ENCODE measurements at regions not wholly inside any gene's neighbourhood (a gene's known extent, or its start where the extent isn't known, plus 50 kb on each side); places are given as distances from the start of the nearest gene placed in this dataset.

DNA sequence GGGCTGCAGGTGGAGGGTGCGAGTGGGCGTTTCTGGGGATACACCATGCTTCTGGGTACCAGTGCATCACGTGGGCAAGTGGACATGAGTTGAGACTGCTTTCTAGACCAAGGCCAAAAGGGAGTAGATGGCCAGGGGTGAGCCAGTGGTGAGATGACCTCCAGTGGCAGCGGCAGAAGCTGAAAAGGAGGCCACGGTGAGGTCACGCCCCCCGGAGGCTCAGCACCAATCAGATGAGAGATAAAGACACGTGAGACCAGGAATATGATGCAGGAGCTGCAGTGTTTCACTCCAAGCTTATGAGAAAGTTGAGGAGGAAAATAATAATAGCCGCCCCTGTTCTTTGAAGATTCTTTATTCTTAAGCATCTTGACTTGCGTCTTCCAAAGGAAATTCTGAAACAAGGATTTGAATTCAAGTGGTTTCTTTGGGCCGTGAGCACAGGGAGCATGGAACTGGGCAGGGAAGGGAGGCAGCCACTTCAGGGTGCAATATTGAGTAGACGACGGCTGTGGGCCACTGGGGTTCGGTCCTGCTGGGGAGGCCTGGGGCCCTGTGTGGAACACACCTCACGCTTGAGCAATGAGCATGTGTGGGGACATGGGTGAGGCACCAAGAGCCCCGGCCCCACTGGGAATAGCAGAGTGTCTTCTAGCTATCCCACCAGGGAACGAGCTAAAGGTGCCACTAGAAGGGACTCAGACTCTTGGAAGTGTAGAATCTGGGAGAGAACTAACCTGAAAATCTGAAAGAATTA is 156.7 kb upstream of the LRFN2 start:
- Mint-ChIP-seq H3K4me3 (no peak overlapping the region), H3K4me1 (no peaks in the 10 kb centered on the region), H3K9me3 (no peaks in the 10 kb centered on the region), H3K27ac (no peak overlapping the region), H3K27me3 (peaks cover 5% of the 10 kb centered on the region), H3K36me3 (ENCODE audit: low read depth) (no peaks in the 10 kb centered on the region)
- DNase-seq, result no peak
- ATAC-seq, result no peak

DNA sequence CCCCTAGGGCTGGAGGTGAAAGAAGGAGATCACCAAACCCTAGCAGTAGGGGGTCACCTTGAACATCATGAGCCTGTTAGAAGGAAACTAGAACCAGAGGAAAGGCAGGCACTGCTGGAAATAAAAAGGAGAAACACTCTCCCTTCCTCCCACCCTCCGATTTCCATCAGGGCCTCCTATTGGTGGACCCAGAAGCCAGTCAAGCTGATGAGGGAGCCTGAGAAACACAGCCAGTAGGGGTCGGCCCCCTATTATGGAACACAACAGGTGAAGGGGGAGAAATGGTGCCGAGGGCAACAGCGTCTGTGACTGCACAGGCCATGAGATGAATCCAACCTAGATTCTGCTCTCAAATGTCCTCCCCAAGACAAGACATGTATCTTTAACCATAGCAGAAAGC is 156.1 kb upstream of the LRFN2 start:
- no peaks in the 10 kb centered on the region for H3K9me3 Mint-ChIP-seq
- DNase-seq (no peak), ATAC-seq (no peak)
- H3K27ac Mint-ChIP-seq, result no peak overlapping the region
- no peaks in the 10 kb centered on the region for H3K36me3 Mint-ChIP-seq (ENCODE audit: low read depth)
- no peak overlapping the region for H3K4me3 Mint-ChIP-seq
- H3K4me1 Mint-ChIP-seq, result no peaks in the 10 kb centered on the region
- no peaks in the 10 kb centered on the region for H3K27me3 Mint-ChIP-seq

- no peak overlapping the region for H3K4me3 Mint-ChIP-seq
- no peak for ATAC-seq
- no peaks in the 10 kb centered on the region for H3K27me3 Mint-ChIP-seq
- no peak for DNase-seq
- no peaks in the 10 kb centered on the region for H3K36me3 Mint-ChIP-seq (ENCODE audit: low read depth)
- no peak overlapping the region for H3K27ac Mint-ChIP-seq
- H3K9me3 Mint-ChIP-seq, result no peaks in the 10 kb centered on the region
- H3K4me1 Mint-ChIP-seq, result no peaks in the 10 kb centered on the region
Measured at GRCh38 chr6:40740518-40740917, 153.4 kb upstream of the LRFN2 start.

DNA sequence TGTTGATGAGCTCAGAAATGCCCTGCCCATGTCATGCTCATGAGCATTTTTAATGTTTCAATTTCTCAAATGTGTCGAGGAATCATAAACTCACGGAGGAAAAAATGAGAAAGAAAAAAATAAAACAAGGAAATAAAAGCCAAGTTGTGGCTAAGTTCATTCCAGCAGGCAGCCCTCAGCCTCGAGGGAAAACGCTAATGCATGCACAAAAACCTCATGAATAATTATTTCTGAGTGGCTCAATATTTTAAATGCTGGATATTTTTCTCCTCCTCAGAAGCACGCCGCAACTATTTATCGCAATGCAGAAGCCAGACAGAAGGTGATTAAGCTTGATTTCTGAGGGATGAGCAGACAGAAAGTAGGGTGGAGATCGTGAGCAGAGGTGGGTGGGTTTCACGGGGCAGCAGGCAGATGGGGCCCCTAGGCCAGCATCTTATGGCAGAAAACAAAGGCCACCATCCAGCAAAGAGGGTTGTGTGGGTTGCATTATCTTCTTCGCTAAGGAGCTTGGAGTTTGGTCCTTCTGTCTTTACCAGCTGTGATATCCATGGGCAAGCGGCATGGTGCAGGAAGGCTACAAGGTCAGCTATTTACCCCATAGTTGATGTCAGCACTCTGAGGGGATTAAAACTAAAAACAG is 151.5 kb upstream of the LRFN2 start:
- H3K27ac Mint-ChIP-seq, result no peak overlapping the region
- H3K4me3 Mint-ChIP-seq, result no peak overlapping the region
- H3K9me3 Mint-ChIP-seq, result no peaks in the 10 kb centered on the region
- H3K27me3 Mint-ChIP-seq, result no peaks in the 10 kb centered on the region
- H3K36me3 Mint-ChIP-seq (ENCODE audit: low read depth), result no peaks in the 10 kb centered on the region
- DNase-seq (no peak), ATAC-seq (no peak)
- H3K4me1 Mint-ChIP-seq, result no peaks in the 10 kb centered on the region

- ATAC-seq, result no peak
- no peak overlapping the region for H3K4me3 Mint-ChIP-seq
- H3K27ac Mint-ChIP-seq, result no peak overlapping the region
- no peak for DNase-seq
- no peaks in the 10 kb centered on the region for H3K4me1 Mint-ChIP-seq
- H3K9me3 Mint-ChIP-seq, result no peaks in the 10 kb centered on the region
- peaks cover 3% of the 10 kb centered on the region for H3K27me3 Mint-ChIP-seq
- no peaks in the 10 kb centered on the region for H3K36me3 Mint-ChIP-seq (ENCODE audit: low read depth)
Measured at GRCh38 chr6:40735521-40735920, 148.4 kb upstream of the LRFN2 start.

GRCh38 chr6:40735121-40735520 is 148.0 kb upstream of the LRFN2 start:
- H3K9me3 Mint-ChIP-seq, result no peaks in the 10 kb centered on the region

DNA sequence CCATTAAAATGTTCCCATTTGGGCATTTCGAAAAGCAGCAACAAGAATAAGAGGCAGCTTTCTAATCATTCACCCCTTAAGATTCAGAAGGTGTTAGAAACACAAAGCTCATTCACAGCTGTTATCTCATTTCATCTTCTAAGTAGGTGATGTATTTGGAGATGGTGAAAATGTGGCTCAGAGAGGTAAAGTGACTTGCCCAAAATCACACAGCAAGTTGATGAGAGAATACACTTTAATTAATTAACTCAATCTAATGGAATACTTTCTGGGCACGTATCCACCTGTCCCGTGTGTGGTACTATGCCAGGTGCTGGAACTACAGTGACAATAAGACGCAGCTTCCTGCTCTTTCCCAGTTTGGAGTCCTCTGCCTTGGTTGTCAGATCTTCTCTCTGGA is 147.4 kb upstream of the LRFN2 start:
- Mint-ChIP-seq H3K27me3 (peaks cover 3% of the 10 kb centered on the region), H3K4me3 (no peak overlapping the region), H3K4me1 (no peaks in the 10 kb centered on the region), H3K9me3 (no peaks in the 10 kb centered on the region), H3K27ac (no peak overlapping the region), H3K36me3 (ENCODE audit: low read depth) (no peaks in the 10 kb centered on the region)
- ATAC-seq, result no peak
- no peak for DNase-seq

More at GRCh38 chr6:40735121-40735520, 148.0 kb upstream of the LRFN2 start:
- peaks cover 3% of the 10 kb centered on the region for H3K27me3 Mint-ChIP-seq
- no peaks in the 10 kb centered on the region for H3K36me3 Mint-ChIP-seq (ENCODE audit: low read depth)
- H3K4me1 Mint-ChIP-seq, result no peaks in the 10 kb centered on the region
- no peak overlapping the region for H3K4me3 Mint-ChIP-seq
- no peak for DNase-seq
- ATAC-seq, result no peak
- H3K27ac Mint-ChIP-seq, result no peak overlapping the region

DNA sequence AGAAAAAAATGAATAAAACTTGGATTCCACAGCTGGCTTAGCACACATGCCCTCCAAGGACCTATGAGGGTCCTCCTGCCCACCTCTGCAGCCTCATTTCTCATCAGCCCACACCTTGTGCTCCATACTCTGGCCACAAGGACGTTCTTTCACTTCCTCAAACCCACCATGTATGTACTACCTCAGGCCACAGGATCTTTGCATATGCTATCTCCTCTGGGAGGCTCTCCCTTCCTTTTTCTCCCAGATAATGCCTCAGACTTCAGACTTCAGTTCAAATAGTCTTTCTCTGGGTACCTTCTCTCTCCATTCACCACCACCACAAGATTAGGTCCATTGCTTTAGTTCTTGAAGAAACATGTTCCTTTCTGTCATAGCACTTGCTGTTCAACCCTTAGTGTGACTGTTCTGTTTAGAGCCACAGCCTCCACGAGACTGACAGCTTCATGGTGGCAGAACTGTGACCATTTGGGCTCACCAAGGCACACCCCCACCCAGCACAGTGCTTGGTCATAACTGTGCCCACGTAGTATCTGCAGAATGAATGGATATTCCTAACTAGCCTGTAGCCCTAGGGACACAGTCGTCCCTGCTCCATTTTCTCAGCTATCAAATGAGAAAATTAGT is 146.7 kb upstream of the LRFN2 start:
- Mint-ChIP-seq H3K4me3 (no peak overlapping the region), H3K36me3 (ENCODE audit: low read depth) (no peaks in the 10 kb centered on the region), H3K27ac (no peak overlapping the region), H3K4me1 (no peaks in the 10 kb centered on the region), H3K9me3 (no peaks in the 10 kb centered on the region), H3K27me3 (peaks cover 3% of the 10 kb centered on the region)
- DNase-seq (no peak), ATAC-seq (no peak)

- Mint-ChIP-seq H3K36me3 (ENCODE audit: low read depth) (no peaks in the 10 kb centered on the region), H3K27me3 (peaks cover 3% of the 10 kb centered on the region), H3K9me3 (no peaks in the 10 kb centered on the region), H3K4me1 (no peaks in the 10 kb centered on the region), H3K4me3 (no peak overlapping the region), H3K27ac (no peak overlapping the region)
- ATAC-seq (no peak), DNase-seq (no peak)
Measured at GRCh38 chr6:40733290-40733689, 146.1 kb upstream of the LRFN2 start.

- H3K27me3 Mint-ChIP-seq, result peaks cover 3% of the 10 kb centered on the region
- no peak overlapping the region for H3K27ac Mint-ChIP-seq
- no peaks in the 10 kb centered on the region for H3K36me3 Mint-ChIP-seq (ENCODE audit: low read depth)
- no peak overlapping the region for H3K4me3 Mint-ChIP-seq
- H3K4me1 Mint-ChIP-seq, result no peaks in the 10 kb centered on the region
- DNase-seq, result no peak
- no peaks in the 10 kb centered on the region for H3K9me3 Mint-ChIP-seq
- ATAC-seq, result no peak
Measured at GRCh38 chr6:40732878-40733277, 145.7 kb upstream of the LRFN2 start.

DNA sequence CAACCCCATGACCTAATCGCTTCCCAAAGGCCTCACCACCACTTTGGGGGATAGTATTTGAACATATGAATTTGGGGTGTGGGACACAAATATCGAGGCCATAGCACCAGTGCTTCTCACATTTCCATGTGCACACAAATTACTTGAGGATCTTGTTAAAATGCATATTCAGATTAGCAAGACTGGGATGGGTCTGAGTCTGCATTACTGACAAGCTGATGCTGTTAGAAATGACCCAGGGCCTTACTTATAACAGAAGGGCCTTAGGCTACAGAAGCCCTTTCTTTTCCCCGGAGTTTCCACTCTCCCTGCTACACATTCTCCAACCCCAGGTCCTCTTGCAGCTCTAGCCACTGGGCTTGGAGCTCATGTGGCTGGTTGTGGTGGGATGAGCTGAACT is 141.5 kb upstream of the LRFN2 start:
- Mint-ChIP-seq H3K9me3 (no peaks in the 10 kb centered on the region), H3K27ac (no peak overlapping the region), H3K36me3 (ENCODE audit: low read depth) (no peaks in the 10 kb centered on the region), H3K4me3 (no peak overlapping the region), H3K4me1 (no peaks in the 10 kb centered on the region), H3K27me3 (peaks cover 3% of the 10 kb centered on the region)
- no peak for DNase-seq
- ATAC-seq, result no peak

DNA sequence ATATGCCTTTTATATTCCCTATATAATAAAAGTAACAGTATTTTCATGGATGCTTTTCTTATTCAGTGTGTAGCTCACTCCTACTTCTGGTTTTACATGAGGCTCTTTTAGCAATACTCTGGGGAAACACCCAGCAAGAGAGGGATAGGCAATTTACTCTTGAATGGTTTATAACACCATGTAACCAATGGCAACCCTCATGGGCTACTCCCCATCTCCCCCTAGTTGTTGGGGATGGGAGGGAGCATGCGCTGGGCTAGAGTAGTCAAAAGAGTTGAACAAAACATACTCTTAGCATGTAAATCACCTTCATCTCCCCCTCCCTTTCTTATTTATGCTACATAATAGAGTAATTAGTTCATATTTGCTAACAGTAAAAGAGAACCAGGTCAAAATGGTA is 140.1 kb upstream of the LRFN2 start:
- no peak for ATAC-seq
- Mint-ChIP-seq H3K9me3 (no peaks in the 10 kb centered on the region), H3K27ac (no peak overlapping the region), H3K27me3 (no peaks in the 10 kb centered on the region), H3K36me3 (ENCODE audit: low read depth) (no peaks in the 10 kb centered on the region), H3K4me3 (no peak overlapping the region), H3K4me1 (no peaks in the 10 kb centered on the region)
- DNase-seq, result no peak

DNA sequence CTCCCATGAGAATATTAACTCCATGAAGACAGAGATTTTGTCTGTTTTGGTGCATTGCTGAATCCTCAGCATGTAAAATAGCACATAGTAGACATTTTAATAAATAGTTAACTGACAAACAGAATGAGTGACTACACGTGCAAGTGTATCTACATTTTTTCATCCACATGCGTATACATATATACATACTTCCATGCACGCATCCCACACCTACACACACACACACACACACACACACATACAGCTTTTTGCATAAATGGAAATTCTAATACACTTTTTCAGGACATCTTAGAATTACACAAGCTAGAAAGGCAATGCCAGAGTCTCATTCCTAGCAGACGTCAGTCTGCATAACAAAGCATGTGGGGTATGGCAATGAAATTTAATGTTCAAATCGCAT is 139.7 kb upstream of the LRFN2 start:
- Mint-ChIP-seq H3K36me3 (ENCODE audit: low read depth) (no peaks in the 10 kb centered on the region), H3K9me3 (no peaks in the 10 kb centered on the region), H3K4me1 (no peaks in the 10 kb centered on the region), H3K27ac (no peak overlapping the region), H3K27me3 (no peaks in the 10 kb centered on the region), H3K4me3 (no peak overlapping the region)
- ATAC-seq (no peak), DNase-seq (no peak)

- no peak for ATAC-seq
- Mint-ChIP-seq H3K36me3 (ENCODE audit: low read depth) (no peaks in the 10 kb centered on the region), H3K9me3 (no peaks in the 10 kb centered on the region), H3K27me3 (no peaks in the 10 kb centered on the region), H3K27ac (no peak overlapping the region), H3K4me1 (peaks cover 3% of the 10 kb centered on the region), H3K4me3 (no peak overlapping the region)
- no peak for DNase-seq
Measured at GRCh38 chr6:40725390-40725789, 138.2 kb upstream of the LRFN2 start.

DNA sequence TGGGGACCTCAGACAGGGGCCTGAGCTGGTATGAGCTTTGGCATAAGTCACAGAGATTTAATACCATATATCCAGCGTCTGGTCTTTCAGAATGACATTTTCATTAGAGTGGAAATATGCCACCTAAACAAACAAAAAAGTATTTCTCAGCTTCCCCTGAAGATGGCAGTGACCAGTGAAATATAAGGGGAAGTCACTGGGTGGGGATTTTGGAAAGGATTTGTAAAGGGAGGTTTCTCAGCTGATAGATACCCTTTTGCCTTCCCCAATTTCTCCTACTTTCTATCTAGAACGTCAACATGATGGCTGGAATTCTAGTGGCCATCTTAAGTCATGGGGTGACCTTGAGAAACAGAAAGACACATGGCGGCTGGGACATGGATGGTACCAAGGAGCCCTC is 137.7 kb upstream of the LRFN2 start:
- Mint-ChIP-seq H3K4me1 (peaks cover 7% of the 10 kb centered on the region), H3K4me3 (no peak overlapping the region), H3K27ac (no peak overlapping the region), H3K9me3 (no peaks in the 10 kb centered on the region), H3K27me3 (no peaks in the 10 kb centered on the region), H3K36me3 (ENCODE audit: low read depth) (no peaks in the 10 kb centered on the region)
- ATAC-seq, result no peak
- no peak for DNase-seq
